Adipocyte (in vitro differentiated cells): ENCODE measurements at regions not wholly inside any gene's neighbourhood (a gene's known extent, or its start where the extent isn't known, plus 50 kb on each side); places are given as distances from the start of the nearest gene placed in this dataset.
"Not testable (repeated sequence)": the region's sequence is repeated elsewhere in the genome, so short reads cannot be mapped to it uniquely, and the experiment has no call there.

Source experiments
- DNase-seq: peaks from one replicate; pipeline ENCODE4 v3.0.0-alpha.2; 2015; ENCODE audit warnings: low read depth
- H3K27me3 ChIP-seq: replicated peaks from 2 replicates; pipeline ENCODE4 v1.7.0; 2013; ENCODE audit warnings: mild to moderate bottlenecking, low read length, moderate library complexity; ENCODE audit not compliant: control insufficient read depth, insufficient read depth
- H3K36me3 ChIP-seq: 2 replicates; pipeline ENCODE4 v1.7.0; 2013; ENCODE audit warnings: low read length, mild to moderate bottlenecking, moderate library complexity; ENCODE audit not compliant: control insufficient read depth, insufficient read depth, severe bottlenecking
- H3K4me1 ChIP-seq: 2 replicates; pipeline ENCODE4 v1.7.0; 2013; ENCODE audit warnings: mild to moderate bottlenecking, low read length, moderate library complexity; ENCODE audit not compliant: control insufficient read depth, insufficient read depth
- H3K4me3 ChIP-seq: 2 replicates; pipeline ENCODE4 v1.7.0; 2013; ENCODE audit warnings: mild to moderate bottlenecking, low read length, moderate library complexity
- H3K9ac ChIP-seq: 2 replicates; pipeline ENCODE4 v1.7.0; 2013; ENCODE audit warnings: mild to moderate bottlenecking, low read length, moderate library complexity
- H3K9me3 ChIP-seq: 2 replicates; pipeline ENCODE4 v1.7.0; 2013; ENCODE audit warnings: mild to moderate bottlenecking, low read length, moderate library complexity; ENCODE audit not compliant: control insufficient read depth

GRCh38 chr3:135393898-135394525 lies 571.5 kb upstream of the PPP2R3A start:
- H3K9me3 ChIP-seq: peaks cover 13% of the 10 kb centered on the region
- H3K9ac ChIP-seq: no peak overlapping the region
- no peaks in the 10 kb centered on the region for H3K36me3 ChIP-seq
- no peaks in the 10 kb centered on the region for H3K27me3 ChIP-seq
- peaks cover 14% of the 10 kb centered on the region for H3K4me1 ChIP-seq
- peak overlapping the region; percentile 0 for H3K4me3 ChIP-seq
- DNase-seq: no peak

GRCh38 chr3:135412475-135412874 lies 553.1 kb upstream of the PPP2R3A start:
- H3K27me3 ChIP-seq: no peaks in the 10 kb centered on the region
- no peak overlapping the region for H3K9ac ChIP-seq
- no peaks in the 10 kb centered on the region for H3K9me3 ChIP-seq
- H3K4me3 ChIP-seq: no peak overlapping the region
- no peaks in the 10 kb centered on the region for H3K36me3 ChIP-seq
- no peak for DNase-seq
- no peaks in the 10 kb centered on the region for H3K4me1 ChIP-seq

GRCh38 chr3:135416182-135416581 lies 549.3 kb upstream of the PPP2R3A start:
- H3K9ac ChIP-seq: no peak overlapping the region
- H3K4me1 ChIP-seq: no peaks in the 10 kb centered on the region
- no peaks in the 10 kb centered on the region for H3K9me3 ChIP-seq
- no peak overlapping the region for H3K4me3 ChIP-seq
- no peaks in the 10 kb centered on the region for H3K36me3 ChIP-seq
- no peak for DNase-seq
- H3K27me3 ChIP-seq: no peaks in the 10 kb centered on the region

GRCh38 chr3:135419155-135419554 lies 546.4 kb upstream of the PPP2R3A start:
- Histone ChIP-seq H3K4me3 (no peak overlapping the region), H3K4me1 (no peaks in the 10 kb centered on the region), H3K27me3 (no peaks in the 10 kb centered on the region), H3K36me3 (no peaks in the 10 kb centered on the region), H3K9ac (no peak overlapping the region), H3K9me3 (no peaks in the 10 kb centered on the region)
- DNase-seq: no peak

GRCh38 chr3:135426508-135426907 lies 539.0 kb upstream of the PPP2R3A start:
- Histone ChIP-seq H3K4me1 (no peaks in the 10 kb centered on the region), H3K36me3 (no peaks in the 10 kb centered on the region), H3K9me3 (no peaks in the 10 kb centered on the region), H3K4me3 (no peak overlapping the region), H3K27me3 (no peaks in the 10 kb centered on the region), H3K9ac (no peak overlapping the region)
- DNase-seq: no peak

- Histone ChIP-seq H3K4me3 (no peak overlapping the region), H3K9ac (no peak overlapping the region), H3K36me3 (no peaks in the 10 kb centered on the region), H3K4me1 (no peaks in the 10 kb centered on the region), H3K9me3 (no peaks in the 10 kb centered on the region), H3K27me3 (no peaks in the 10 kb centered on the region)
- DNase-seq: no peak
Observed at GRCh38 chr3:135432402-135432801, 533.1 kb upstream of the PPP2R3A start.

GRCh38 chr3:135438889-135439597 lies 526.5 kb upstream of the PPP2R3A start:
- not testable (repeated sequence) for H3K9ac ChIP-seq, DNase-seq, H3K4me1 ChIP-seq, H3K27me3 ChIP-seq, H3K36me3 ChIP-seq, H3K9me3 ChIP-seq, H3K4me3 ChIP-seq

GRCh38 chr3:135439632-135440031 lies 525.9 kb upstream of the PPP2R3A start:
- H3K36me3 ChIP-seq, H3K4me3 ChIP-seq, H3K4me1 ChIP-seq, H3K9me3 ChIP-seq, H3K9ac ChIP-seq, DNase-seq, H3K27me3 ChIP-seq: not testable (repeated sequence)

- Histone ChIP-seq H3K9ac (no peak overlapping the region), H3K36me3 (no peaks in the 10 kb centered on the region), H3K27me3 (no peaks in the 10 kb centered on the region), H3K4me1 (no peaks in the 10 kb centered on the region), H3K4me3 (no peak overlapping the region), H3K9me3 (no peaks in the 10 kb centered on the region)
- no peak for DNase-seq
Observed at GRCh38 chr3:135440233-135440632, 525.3 kb upstream of the PPP2R3A start.

- Histone ChIP-seq H3K27me3 (no peaks in the 10 kb centered on the region), H3K4me3 (no peak overlapping the region), H3K9me3 (no peaks in the 10 kb centered on the region), H3K36me3 (no peaks in the 10 kb centered on the region), H3K4me1 (no peaks in the 10 kb centered on the region), H3K9ac (no peak overlapping the region)
- no peak for DNase-seq
Observed at GRCh38 chr3:135440746-135441145, 524.8 kb upstream of the PPP2R3A start.

- Histone ChIP-seq H3K4me1 (no peaks in the 10 kb centered on the region), H3K36me3 (no peaks in the 10 kb centered on the region), H3K4me3 (no peak overlapping the region), H3K9ac (no peak overlapping the region), H3K27me3 (no peaks in the 10 kb centered on the region), H3K9me3 (no peaks in the 10 kb centered on the region)
- DNase-seq: no peak
Observed at GRCh38 chr3:135444058-135444457, 521.5 kb upstream of the PPP2R3A start.

- H3K9me3 ChIP-seq: no peaks in the 10 kb centered on the region
- no peaks in the 10 kb centered on the region for H3K27me3 ChIP-seq
- H3K4me3 ChIP-seq: no peak overlapping the region
- no peaks in the 10 kb centered on the region for H3K36me3 ChIP-seq
- no peak for DNase-seq
- no peak overlapping the region for H3K9ac ChIP-seq
- H3K4me1 ChIP-seq: no peaks in the 10 kb centered on the region
Observed at GRCh38 chr3:135447483-135447882, 518.0 kb upstream of the PPP2R3A start.
